HG02943 (cell line): ENCODE measurements at regions not wholly inside any gene's neighbourhood (a gene's known extent, or its start where the extent isn't known, plus 50 kb on each side); places are given as distances from the start of the nearest gene placed in this dataset.
"Not testable (repeated sequence)": the region's sequence is repeated elsewhere in the genome, so short reads cannot be mapped to it uniquely, and the experiment has no call there.

ENCODE experiments used
- ATAC-seq: cut with Tn5 transposase; IDR thresholded peaks from one replicate; pipeline ENCODE4 v1.9.1; 2021; ENCODE audit warnings: mild to moderate bottlenecking, low read depth, moderate library complexity; ENCODE audit not compliant: unreplicated experiment

GRCh38 chr10:105758209-105758998, 1117.3 kb downstream of the SORCS3 start:
- ATAC-seq, result no peak

DNA sequence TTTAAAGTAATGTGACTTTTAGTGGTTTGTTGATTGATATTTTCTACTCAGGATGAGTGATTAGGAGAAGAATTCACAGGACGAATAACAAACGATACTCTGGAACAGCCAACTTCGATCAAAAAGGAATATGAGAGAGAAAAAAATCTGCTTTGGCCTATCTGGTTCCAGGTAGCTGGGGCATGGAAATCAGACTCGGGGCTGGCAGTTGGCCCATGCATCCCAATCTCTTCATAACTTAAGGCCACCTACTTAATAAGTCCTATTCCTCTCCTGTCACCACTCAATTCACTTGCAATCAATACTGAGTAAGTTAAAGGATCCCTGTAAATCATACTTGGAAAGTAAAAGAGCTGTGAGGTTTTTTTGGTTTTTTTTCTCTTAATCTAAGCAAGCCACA, 1116.2 kb downstream of the SORCS3 start:
- ATAC-seq, result no peak

DNA sequence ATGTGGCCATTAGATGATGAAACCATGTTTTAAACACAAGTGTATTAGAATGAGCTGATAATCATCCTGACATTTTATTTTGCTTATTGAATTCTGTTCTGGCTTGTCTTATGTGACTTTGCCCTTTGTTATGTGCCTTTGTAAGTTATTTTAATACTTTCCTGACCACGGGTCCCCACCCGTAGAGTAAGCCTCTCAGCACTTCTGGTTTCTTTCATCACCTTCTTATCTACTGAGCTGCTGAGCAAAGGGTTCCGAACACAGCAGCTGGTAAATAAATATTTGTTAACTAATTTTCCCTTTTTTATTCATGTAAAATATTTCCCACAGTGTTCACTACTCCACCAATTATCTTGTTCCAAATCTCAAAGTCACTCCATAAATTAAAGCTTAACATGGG, 1115.3 kb downstream of the SORCS3 start:
- ATAC-seq, result no peak

- no peak for ATAC-seq
Observed at GRCh38 chr10:105751688-105752087, 1110.6 kb downstream of the SORCS3 start.

DNA sequence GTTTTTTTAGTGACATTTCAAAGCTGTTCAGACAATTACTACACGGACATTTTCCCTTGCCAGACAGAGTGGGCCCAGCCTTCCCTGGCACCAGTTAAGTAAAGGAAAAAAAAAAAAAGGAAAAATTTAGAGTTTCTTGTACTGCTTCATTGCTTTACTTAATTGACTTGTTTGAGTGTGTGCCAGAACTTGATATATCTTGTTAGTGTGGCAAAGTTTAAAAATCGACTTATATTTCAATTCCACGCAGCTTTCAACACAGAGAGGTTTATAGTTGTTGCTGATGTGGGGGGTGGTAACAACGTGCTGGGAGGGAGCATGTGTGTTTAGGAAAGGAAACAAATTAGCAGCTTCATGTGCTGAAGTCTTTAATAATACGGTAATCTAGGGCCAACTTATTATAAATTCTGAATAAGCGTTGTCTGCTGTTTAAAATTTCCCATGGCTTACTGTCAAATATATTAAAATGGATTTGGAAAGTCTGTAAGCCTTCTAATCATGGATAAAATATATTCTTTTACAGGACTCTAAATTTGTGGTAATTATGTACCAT, 1104.6 kb downstream of the SORCS3 start:
- ATAC-seq, result no peak

GRCh38 chr10:105743343-105744056, 1102.4 kb downstream of the SORCS3 start:
- no peak for ATAC-seq

- ATAC-seq, result no peak
Observed at GRCh38 chr10:105742923-105743322, 1101.8 kb downstream of the SORCS3 start.

DNA sequence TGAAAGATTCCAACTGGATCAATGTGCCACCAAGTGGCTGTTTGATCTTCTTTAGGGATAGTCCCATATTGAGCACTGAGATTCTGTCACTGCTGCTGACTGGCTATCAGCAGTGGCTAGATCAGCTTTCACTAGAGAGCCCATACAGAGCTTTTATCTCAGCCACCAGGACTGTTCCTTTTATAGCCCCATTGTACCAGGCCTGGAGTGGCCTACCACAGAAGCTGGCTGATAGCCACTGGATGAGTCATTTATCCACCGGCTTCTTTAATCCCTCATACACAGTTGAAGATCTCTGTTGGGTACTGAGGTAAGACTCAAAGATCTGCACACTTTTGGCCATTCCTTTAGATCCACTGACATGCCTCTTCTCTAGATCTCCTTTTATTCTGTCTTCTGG, 1101.1 kb downstream of the SORCS3 start:
- no peak for ATAC-seq

- ATAC-seq, result no peak
Observed at GRCh38 chr10:105734479-105734878, 1093.4 kb downstream of the SORCS3 start.

GRCh38 chr10:105733924-105734323, 1092.8 kb downstream of the SORCS3 start:
- no peak for ATAC-seq

- ATAC-seq, result no peak
Observed at GRCh38 chr10:105729428-105729827, 1088.3 kb downstream of the SORCS3 start.

- not testable (repeated sequence) for ATAC-seq
Observed at GRCh38 chr10:105727586-105727985, 1086.5 kb downstream of the SORCS3 start.

DNA sequence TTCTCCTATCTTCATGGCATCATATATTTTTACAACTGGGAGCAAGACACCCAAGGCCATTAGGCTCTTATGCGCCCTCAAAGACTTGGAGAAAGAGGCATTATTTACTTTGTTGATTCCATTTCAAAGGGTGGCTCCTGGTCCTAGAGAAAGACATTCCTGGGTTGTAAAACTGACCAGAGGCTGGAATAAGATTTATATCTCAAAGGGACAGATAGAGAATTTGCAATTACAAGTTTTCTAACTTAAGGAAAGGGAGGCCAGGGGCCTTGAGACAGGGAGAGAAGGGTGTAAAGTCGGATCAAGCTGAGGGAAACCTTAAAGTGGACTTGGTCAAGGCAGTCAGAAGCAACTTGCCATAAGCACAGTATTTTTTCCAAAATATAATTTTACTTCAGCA, 1086.0 kb downstream of the SORCS3 start:
- no peak for ATAC-seq

DNA sequence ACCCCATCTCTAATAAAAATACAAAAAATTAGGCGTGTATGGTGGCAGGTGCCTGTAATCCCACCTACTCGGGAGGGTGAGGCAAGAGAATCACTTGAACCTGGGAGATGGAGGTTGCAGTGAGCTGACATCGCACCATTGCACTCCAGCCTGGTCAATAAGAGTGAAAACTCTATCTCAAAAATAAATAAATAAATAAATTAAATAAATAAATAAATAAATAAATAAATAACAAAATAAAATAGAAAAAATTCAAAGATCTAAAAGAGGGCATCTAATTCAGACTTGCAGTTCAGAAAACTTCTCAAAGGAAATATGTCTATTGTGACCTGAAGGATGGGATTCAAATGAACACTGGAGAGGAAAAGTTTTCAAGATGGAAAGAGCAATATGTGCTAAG, 1085.1 kb downstream of the SORCS3 start:
- no peak for ATAC-seq

DNA sequence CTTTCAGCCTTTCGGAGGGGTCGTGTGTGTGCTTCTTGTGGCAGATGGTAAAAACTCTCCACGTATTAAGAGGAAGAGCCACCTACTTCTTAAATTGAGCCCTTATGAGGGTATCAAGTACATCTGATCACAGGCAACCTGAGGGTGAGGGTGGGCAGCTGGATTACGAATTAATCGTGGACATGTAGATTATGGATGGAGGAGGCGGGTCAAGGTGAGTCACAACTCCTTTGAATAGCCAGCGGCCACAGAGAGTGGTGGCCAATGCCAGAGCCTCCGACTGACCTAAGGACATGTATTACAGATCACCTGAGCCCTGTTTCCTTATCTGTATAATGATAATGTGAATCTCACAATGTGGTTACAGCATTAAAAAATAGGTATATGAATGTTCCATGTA, 1083.9 kb downstream of the SORCS3 start:
- no peak for ATAC-seq

GRCh38 chr10:105718207-105718995, 1077.3 kb downstream of the SORCS3 start:
- ATAC-seq, result no peak

DNA sequence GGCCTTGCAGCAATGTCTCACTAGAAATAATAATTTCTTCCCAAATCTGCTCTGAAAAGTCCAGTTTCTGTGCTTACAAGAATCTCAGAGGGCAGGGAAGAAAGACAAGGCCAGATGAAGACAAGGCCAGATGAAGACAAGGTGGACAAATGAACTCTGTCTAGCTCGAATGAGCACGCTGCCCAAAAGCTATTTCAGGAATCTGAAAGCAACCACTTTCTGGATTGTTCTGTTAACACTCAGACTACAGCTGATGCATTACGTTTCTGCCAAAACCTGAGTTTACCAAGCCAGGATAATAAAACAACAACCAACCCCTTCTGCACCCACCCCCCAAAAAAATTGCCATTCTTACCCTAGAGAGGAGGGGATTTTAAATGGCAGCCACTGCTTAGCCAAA, 1073.6 kb downstream of the SORCS3 start:
- no peak for ATAC-seq

DNA sequence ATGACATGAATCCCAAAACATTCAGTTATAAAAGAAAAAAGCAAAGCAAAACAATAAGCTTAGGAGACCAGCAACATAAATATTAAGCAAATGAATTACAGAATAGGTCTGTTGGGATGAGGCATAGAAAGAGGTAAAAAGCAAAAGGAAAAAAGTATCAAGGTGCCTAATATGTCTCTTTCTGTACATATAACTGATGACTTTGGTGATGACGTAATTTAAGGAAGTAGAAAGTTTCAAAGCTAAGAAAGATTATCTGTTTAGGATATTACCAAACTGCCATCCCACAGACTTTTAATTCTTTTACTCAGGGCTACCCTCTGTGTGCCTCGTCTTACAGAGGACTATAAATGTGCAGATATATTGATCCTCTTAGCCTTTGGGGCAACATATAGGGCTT, 1066.5 kb downstream of the SORCS3 start:
- ATAC-seq, result no peak

DNA sequence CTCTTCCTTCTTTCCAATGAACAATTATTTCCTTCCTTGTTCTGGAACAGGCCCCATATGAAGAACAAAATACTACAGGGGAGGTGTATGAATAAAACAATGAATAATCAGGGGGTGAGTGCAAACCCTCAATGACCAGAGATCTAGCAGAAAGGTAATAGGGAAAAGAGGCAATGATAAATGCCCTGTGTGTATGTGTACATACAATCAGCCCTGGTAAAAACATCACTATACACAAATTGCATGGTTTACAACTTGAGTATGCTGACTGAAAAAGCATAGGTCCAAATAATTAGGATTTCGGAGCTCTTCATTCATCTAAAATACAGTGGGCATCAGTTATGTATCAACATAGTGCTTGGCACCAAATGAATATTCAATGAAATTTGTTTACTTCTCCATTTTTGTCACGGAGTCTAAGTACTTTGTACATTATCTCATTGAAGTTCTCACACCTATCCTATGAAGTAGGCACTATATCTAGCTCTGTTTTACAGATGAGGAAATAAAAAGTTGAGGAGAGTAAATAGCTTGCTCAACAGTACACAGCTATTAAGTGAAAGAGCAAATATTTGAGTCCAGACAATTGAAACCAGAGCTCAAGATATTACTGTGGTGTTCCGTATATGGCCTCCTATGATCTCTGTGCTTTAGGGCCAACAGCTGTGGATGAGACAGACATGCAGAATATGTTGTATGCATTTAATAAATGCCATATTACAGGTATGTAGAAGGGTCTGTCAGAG, 1065.4 kb downstream of the SORCS3 start:
- no peak for ATAC-seq

DNA sequence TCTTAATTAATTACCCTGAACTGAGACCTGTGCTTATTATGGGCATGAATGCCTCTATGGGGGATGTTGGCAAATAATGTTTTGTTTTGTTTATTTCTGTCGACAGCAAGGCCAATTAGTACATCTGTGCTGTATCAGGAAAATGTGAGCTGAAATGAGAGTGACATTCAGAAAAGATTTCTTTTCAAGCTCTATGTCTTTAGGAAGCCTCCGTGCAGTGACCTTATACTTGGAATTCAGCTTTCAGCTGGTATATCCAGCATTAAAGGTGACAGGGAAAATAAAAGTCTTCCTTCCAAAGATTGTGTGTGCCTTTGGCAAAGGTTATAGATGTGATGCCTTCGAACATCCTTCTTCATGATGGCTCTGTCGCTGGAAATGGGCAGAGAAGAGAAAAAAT, 1061.1 kb downstream of the SORCS3 start:
- ATAC-seq, result no peak
